ENCODE measurements at regions not wholly inside any gene's neighbourhood (a gene's known extent, or its start where the extent isn't known, plus 50 kb on each side); places are given as distances from the start of the nearest gene placed in this dataset.

- ATAC-seq = no peak
- H3K27ac Mint-ChIP-seq = no peak overlapping the region
- ChIA-PET POLR2A (no interaction called here), CTCF (interaction anchor here (0.6 kb wide), 1 partner anchor 648 kb away, joined by 3 read pairs; no protein-coding TSS in a partner anchor)
- peaks cover 27% of the 10 kb centered on the region for H3K27me3 Mint-ChIP-seq
- intact Hi-C loops (cut with DNase I, micrococcal nuclease) = no loop called here
- no peak for DNase-seq
- no peaks in the 10 kb centered on the region for H3K36me3 Mint-ChIP-seq (ENCODE audit: low read depth)
- peaks cover 2% of the 10 kb centered on the region for H3K4me1 Mint-ChIP-seq
- no peak overlapping the region for H3K4me3 Mint-ChIP-seq
- H3K9me3 Mint-ChIP-seq (ENCODE audit: low read depth) = peaks cover 2% of the 10 kb centered on the region
Observed at GRCh38 chr10:129279446-129280154, 187.4 kb upstream of the MGMT start.

DNA sequence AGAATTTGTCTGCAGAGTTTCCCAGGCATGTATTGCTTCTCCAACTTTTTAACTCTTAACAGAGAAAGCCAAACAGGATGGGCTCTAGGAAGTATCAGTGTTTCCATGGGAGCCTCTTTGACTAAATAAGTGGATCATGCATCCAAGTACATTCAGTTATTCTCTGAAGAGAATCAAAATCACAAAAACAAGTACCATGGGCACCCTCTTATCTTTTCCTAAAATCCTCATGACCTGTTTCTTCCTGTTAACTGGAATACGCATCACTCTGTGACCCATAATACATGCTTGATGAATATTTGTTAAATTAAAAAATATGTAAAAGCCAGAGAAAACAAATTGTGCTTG, 186.9 kb upstream of the MGMT start:
- ATAC-seq (no peak), DNase-seq (no peak)
- Mint-ChIP-seq H3K36me3 (ENCODE audit: low read depth) (no peaks in the 10 kb centered on the region), H3K4me3 (no peak overlapping the region), H3K27ac (no peak overlapping the region), H3K27me3 (peaks cover 27% of the 10 kb centered on the region), H3K9me3 (ENCODE audit: low read depth) (peaks cover 2% of the 10 kb centered on the region), H3K4me1 (peaks cover 2% of the 10 kb centered on the region)
- ChIA-PET POLR2A (no interaction called here), CTCF (no interaction called here)
- intact Hi-C loops (cut with DNase I, micrococcal nuclease) = no loop called here

GRCh38 chr10:129280908-129281586, 186.0 kb upstream of the MGMT start:
- intact Hi-C loops (cut with DNase I, micrococcal nuclease) = no loop called here
- POLR2A ChIA-PET = no interaction called here
- DNase-seq (no peak), ATAC-seq (no peak)
- Mint-ChIP-seq H3K9me3 (ENCODE audit: low read depth) (peaks cover 2% of the 10 kb centered on the region), H3K4me1 (peaks cover under 1% of the 10 kb centered on the region), H3K36me3 (ENCODE audit: low read depth) (no peaks in the 10 kb centered on the region), H3K27me3 (peaks cover 22% of the 10 kb centered on the region), H3K27ac (no peak overlapping the region), H3K4me3 (no peak overlapping the region)
- CTCF ChIA-PET = no interaction called here

DNA sequence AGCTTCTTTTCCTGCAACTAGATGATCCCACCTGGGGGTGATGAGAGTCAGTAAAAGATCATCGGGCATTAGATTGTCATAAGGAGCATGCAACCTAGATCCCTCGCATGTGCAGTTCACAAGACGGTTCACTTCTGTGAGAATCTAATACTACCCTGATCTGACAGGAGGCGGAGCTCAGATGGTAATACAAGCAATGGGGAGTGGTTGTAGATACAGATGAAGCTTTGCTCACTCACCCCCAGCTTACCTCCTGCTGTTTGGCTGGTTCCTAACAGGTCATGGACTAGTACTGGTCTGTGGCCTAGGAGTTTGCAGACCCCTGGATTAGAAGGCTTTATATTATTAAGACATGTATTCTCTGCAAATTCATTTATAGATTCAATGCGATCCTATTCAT, 181.6 kb upstream of the MGMT start:
- no peak overlapping the region for H3K27ac Mint-ChIP-seq
- no peaks in the 10 kb centered on the region for H3K36me3 Mint-ChIP-seq (ENCODE audit: low read depth)
- H3K27me3 Mint-ChIP-seq = peaks cover 17% of the 10 kb centered on the region
- no peak overlapping the region for H3K4me3 Mint-ChIP-seq
- CTCF ChIA-PET = no interaction called here
- POLR2A ChIA-PET = no interaction called here
- ATAC-seq (no peak), DNase-seq (no peak)
- peaks cover 2% of the 10 kb centered on the region for H3K9me3 Mint-ChIP-seq (ENCODE audit: low read depth)
- no peaks in the 10 kb centered on the region for H3K4me1 Mint-ChIP-seq
- intact Hi-C loops (cut with DNase I, micrococcal nuclease) = no loop called here

GRCh38 chr10:129288999-129289584, 177.9 kb upstream of the MGMT start:
- H3K4me3 Mint-ChIP-seq = no peak overlapping the region
- no peaks in the 10 kb centered on the region for H3K4me1 Mint-ChIP-seq
- ChIA-PET CTCF (no interaction called here), POLR2A (no interaction called here)
- ATAC-seq (no peak), DNase-seq (no peak)
- H3K36me3 Mint-ChIP-seq (ENCODE audit: low read depth) = no peaks in the 10 kb centered on the region
- no peaks in the 10 kb centered on the region for H3K9me3 Mint-ChIP-seq (ENCODE audit: low read depth)
- intact Hi-C loops (cut with DNase I, micrococcal nuclease) = no loop called here
- H3K27ac Mint-ChIP-seq = no peak overlapping the region
- H3K27me3 Mint-ChIP-seq = peaks cover 12% of the 10 kb centered on the region

GRCh38 chr10:129293991-129294700, 172.9 kb upstream of the MGMT start:
- H3K36me3 Mint-ChIP-seq (ENCODE audit: low read depth) = no peaks in the 10 kb centered on the region
- ChIA-PET POLR2A (no interaction called here), CTCF (no interaction called here)
- ATAC-seq = no peak
- peaks cover 3% of the 10 kb centered on the region for H3K27me3 Mint-ChIP-seq
- DNase-seq = no peak
- H3K9me3 Mint-ChIP-seq (ENCODE audit: low read depth) = no peaks in the 10 kb centered on the region
- intact Hi-C loops (cut with DNase I, micrococcal nuclease) = no loop called here
- no peaks in the 10 kb centered on the region for H3K4me1 Mint-ChIP-seq
- no peak overlapping the region for H3K4me3 Mint-ChIP-seq
- H3K27ac Mint-ChIP-seq = no peak overlapping the region

DNA sequence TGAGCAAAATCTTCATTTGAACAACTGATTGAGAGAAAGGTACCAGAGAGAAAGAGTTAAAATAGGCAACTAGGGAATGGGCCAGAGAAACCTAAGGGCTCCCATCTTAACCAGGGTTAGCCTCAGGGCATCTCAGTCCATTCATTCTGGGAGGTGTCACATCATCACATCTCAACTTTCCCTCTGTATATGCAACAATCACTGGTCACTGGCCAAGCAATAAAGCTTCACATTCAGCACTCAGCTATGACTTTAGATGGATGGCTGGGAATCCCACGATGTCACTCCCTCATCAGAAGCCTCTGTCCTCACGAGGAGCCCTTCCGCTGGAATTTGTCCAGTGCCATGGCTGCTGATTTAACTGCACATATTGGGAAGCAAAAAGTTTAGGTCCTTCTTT, 172.1 kb upstream of the MGMT start:
- no peak for ATAC-seq
- no peaks in the 10 kb centered on the region for H3K4me1 Mint-ChIP-seq

GRCh38 chr10:129305046-129305445, 162.0 kb upstream of the MGMT start:
- ATAC-seq = no peak
- no peaks in the 10 kb centered on the region for H3K4me1 Mint-ChIP-seq
- intact Hi-C loops (cut with DNase I, micrococcal nuclease) = no loop called here
- H3K27me3 Mint-ChIP-seq = peaks cover 2% of the 10 kb centered on the region
- no peaks in the 10 kb centered on the region for H3K9me3 Mint-ChIP-seq (ENCODE audit: low read depth)
- no peak overlapping the region for H3K27ac Mint-ChIP-seq
- POLR2A ChIA-PET = no interaction called here
- no peaks in the 10 kb centered on the region for H3K36me3 Mint-ChIP-seq (ENCODE audit: low read depth)
- CTCF ChIA-PET = interaction anchor here (0.7 kb wide), 1 partner anchor 1118 kb away, joined by 4 read pairs; no protein-coding TSS in a partner anchor
- no peak for DNase-seq
- H3K4me3 Mint-ChIP-seq = no peak overlapping the region

More for the DNA sequence above, 172.1 kb upstream of the MGMT start:
- Mint-ChIP-seq H3K27ac (no peak overlapping the region), H3K4me3 (no peak overlapping the region), H3K27me3 (peaks cover 3% of the 10 kb centered on the region), H3K9me3 (ENCODE audit: low read depth) (no peaks in the 10 kb centered on the region), H3K36me3 (ENCODE audit: low read depth) (no peaks in the 10 kb centered on the region)
- POLR2A ChIA-PET = interaction anchor here (0.7 kb wide), 1 partner anchor 376 kb away, joined by 3 read pairs; no protein-coding TSS in a partner anchor
- DNase-seq = no peak
- CTCF ChIA-PET = interaction anchor here (0.6 kb wide), 1 partner anchor 1096 kb away, joined by 3 read pairs; no protein-coding TSS in a partner anchor
- intact Hi-C loops (cut with DNase I, micrococcal nuclease) = no loop called here

GRCh38 chr10:129307141-129307540, 159.9 kb upstream of the MGMT start:
- ATAC-seq = no peak
- Mint-ChIP-seq H3K4me3 (no peak overlapping the region), H3K27ac (no peak overlapping the region), H3K4me1 (no peaks in the 10 kb centered on the region), H3K27me3 (no peaks in the 10 kb centered on the region), H3K36me3 (ENCODE audit: low read depth) (no peaks in the 10 kb centered on the region), H3K9me3 (ENCODE audit: low read depth) (no peaks in the 10 kb centered on the region)
- ChIA-PET POLR2A (no interaction called here), CTCF (no interaction called here)
- intact Hi-C loops (cut with DNase I, micrococcal nuclease) = no loop called here
- DNase-seq = no peak

GRCh38 chr10:129308953-129309564, 158.0 kb upstream of the MGMT start:
- Mint-ChIP-seq H3K36me3 (ENCODE audit: low read depth) (no peaks in the 10 kb centered on the region), H3K27me3 (peaks cover 2% of the 10 kb centered on the region), H3K9me3 (ENCODE audit: low read depth) (no peaks in the 10 kb centered on the region), H3K27ac (no peak overlapping the region), H3K4me1 (no peaks in the 10 kb centered on the region), H3K4me3 (no peak overlapping the region)
- ATAC-seq (no peak), DNase-seq (no peak)
- ChIA-PET CTCF (no interaction called here), POLR2A (no interaction called here)
- intact Hi-C loops (cut with DNase I, micrococcal nuclease) = no loop called here

DNA sequence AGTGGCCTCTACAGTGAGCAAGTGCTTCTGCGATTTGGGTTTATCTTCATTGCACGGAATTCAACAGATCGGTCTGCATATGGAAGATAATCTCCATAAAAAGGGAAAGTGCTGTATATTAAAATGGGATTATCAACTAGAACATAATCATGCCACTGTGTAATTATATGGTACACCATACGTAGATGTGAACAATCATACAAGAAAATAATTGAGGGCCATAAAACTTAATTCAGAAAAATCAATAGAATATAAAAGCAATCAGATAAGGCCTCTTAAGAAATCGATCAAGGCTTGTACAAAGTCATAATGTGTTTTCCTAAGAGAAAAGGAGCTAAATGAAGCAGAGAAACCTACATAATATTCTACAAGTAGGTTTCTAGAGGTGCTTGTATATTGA, 157.5 kb upstream of the MGMT start:
- DNase-seq (no peak), ATAC-seq (no peak)
- ChIA-PET CTCF (interaction anchor here (0.6 kb wide), 1 partner anchor 247 kb away, joined by 3 read pairs; no protein-coding TSS in a partner anchor), POLR2A (no interaction called here)
- H3K9me3 Mint-ChIP-seq (ENCODE audit: low read depth) = no peaks in the 10 kb centered on the region
- no peak overlapping the region for H3K27ac Mint-ChIP-seq
- H3K4me3 Mint-ChIP-seq = no peak overlapping the region
- no peaks in the 10 kb centered on the region for H3K36me3 Mint-ChIP-seq (ENCODE audit: low read depth)
- intact Hi-C loops (cut with DNase I, micrococcal nuclease) = no loop called here
- no peaks in the 10 kb centered on the region for H3K4me1 Mint-ChIP-seq
- peaks cover 2% of the 10 kb centered on the region for H3K27me3 Mint-ChIP-seq

Data from activated CD4-positive, alpha-beta T cell treated with anti-CD3 and anti-CD28 coated beads for 36 hours (primary cell).